Epithelial cell of proximal tubule (primary cell): ENCODE measurements at regions not wholly inside any gene's neighbourhood (a gene's known extent, or its start where the extent isn't known, plus 50 kb on each side); places are given as distances from the start of the nearest gene placed in this dataset.

ENCODE experiments used
- DNase-seq: peaks from one replicate; pipeline ENCODE4 v3.0.0-alpha.2; 2011; ENCODE audit warnings: low read depth
- H3K4me3 ChIP-seq: 2 replicates; pipeline ENCODE4 v1.5.1; 2011; ENCODE audit warnings: low read depth, mild to moderate bottlenecking, low read length
- CTCF ChIP-seq: conservative IDR thresholded peaks from 2 replicates; pipeline ENCODE4 v1.5.1; 2012; ENCODE audit warnings: low read depth, mild to moderate bottlenecking, low read length

GRCh38 chr2:117470311-117471095, 344.0 kb upstream of the DDX18 start:
- no peak for DNase-seq
- H3K4me3 ChIP-seq = no peak overlapping the region
- TF ChIP-seq CTCF = peak; percentile 57

- H3K4me3 ChIP-seq = no peak overlapping the region
- DNase-seq = no peak
- no peak for TF ChIP-seq CTCF
Measured at GRCh38 chr2:117481608-117482007, 332.9 kb upstream of the DDX18 start.

GRCh38 chr2:117485588-117485987, 328.9 kb upstream of the DDX18 start:
- TF ChIP-seq CTCF = no peak
- no peak overlapping the region for H3K4me3 ChIP-seq
- DNase-seq = no peak

GRCh38 chr2:117486081-117486480, 328.4 kb upstream of the DDX18 start:
- TF ChIP-seq CTCF = no peak
- DNase-seq = no peak

GRCh38 chr2:117492209-117492851, 322.2 kb upstream of the DDX18 start:
- no peak for DNase-seq
- no peak for TF ChIP-seq CTCF
- no peak overlapping the region for H3K4me3 ChIP-seq

More at GRCh38 chr2:117486081-117486480, 328.4 kb upstream of the DDX18 start:
- no peak overlapping the region for H3K4me3 ChIP-seq

GRCh38 chr2:117500721-117501120, 313.8 kb upstream of the DDX18 start:
- TF ChIP-seq CTCF = no peak
- no peak for DNase-seq

GRCh38 chr2:117502121-117502520, 312.4 kb upstream of the DDX18 start:
- no peak overlapping the region for H3K4me3 ChIP-seq
- no peak for TF ChIP-seq CTCF
- DNase-seq = no peak

More at GRCh38 chr2:117500721-117501120, 313.8 kb upstream of the DDX18 start:
- no peak overlapping the region for H3K4me3 ChIP-seq
